HG03571 (cell line): ENCODE measurements at regions not wholly inside any gene's neighbourhood (a gene's known extent, or its start where the extent isn't known, plus 50 kb on each side); places are given as distances from the start of the nearest gene placed in this dataset.

Experiments
- ATAC-seq: cut with Tn5 transposase; IDR thresholded peaks from one replicate; pipeline ENCODE4 v1.9.1; 2021; ENCODE audit not compliant: unreplicated experiment

DNA sequence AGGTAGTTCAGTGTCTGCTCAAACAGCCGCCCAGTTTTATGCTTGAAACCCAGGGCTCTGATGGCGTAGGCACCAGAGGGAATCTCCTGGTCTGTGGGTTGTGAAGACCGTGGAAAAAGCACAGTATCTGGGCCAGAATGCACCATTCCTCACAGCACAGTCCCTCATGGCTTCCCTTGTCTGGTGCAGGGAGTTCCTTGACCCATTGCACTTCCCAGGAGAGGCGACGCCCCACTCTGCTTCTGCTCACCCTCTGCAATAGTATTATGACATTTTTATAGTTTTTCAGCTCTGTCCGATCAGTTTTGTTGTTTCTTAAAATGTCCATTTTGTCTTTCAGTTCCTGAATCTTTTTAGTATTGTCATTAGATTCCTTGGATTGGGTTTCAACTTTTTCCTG lies 343.5 kb downstream of the EDEM1 start:
- ATAC-seq, result no peak

DNA sequence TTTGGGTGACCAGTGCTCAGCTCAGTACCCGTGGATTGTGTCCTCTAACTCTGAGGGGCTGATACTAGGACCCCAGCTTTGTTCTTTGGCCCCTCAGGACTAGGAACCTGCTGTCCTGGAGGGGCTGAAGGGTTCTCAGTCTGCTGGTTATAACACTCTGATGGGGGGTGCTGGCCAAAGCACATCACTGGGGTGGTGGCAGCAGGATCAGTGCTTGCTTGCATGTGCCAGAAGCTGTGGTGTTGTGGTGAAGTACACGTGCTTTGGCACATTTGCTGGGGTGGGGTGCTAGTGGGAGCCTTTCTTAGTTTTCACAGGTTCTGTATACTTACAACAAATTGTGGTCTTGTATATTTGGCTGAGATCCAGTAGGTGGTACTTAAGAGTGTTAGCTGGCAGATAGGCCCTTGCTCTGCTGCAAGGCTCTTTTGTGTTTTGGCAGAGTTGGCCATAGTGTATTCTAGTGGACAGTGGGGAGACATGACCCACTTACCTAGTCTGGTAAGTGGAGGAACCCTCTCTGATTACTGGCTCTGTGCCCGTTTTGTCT lies 344.3 kb downstream of the EDEM1 start:
- no peak for ATAC-seq

DNA sequence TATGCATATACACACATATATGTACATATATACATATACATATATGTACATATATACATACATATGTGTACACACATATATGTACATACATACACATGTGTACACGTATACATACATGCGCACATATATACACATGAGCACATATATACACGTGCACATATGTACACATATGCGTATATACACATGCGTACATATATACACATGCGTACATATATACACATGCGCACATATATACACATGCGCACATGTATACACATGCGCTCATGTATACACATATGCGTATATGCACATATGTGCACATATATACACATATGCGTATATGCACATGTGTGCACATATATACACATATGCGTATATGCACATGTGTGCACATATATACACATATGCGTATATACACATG lies 353.0 kb downstream of the EDEM1 start:
- no peak for ATAC-seq

DNA sequence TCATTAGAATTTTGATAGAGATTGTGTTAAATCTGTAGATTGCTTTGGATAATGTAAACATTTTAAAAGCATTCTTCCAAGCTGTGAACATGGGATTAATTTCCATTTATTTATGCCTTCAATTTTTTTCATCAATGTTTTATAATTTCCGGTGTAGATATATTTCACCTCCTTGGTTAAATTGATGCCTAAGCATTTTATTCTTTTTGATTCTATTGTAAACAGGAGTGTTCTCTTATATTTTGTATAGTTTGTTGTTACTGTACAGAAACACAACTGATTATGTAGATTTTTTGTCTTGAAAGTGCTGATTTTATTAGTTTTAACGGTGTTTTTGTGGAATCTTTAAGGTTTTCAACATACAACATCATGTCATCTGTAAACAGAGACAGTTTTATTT lies 355.0 kb downstream of the EDEM1 start:
- no peak for ATAC-seq

DNA sequence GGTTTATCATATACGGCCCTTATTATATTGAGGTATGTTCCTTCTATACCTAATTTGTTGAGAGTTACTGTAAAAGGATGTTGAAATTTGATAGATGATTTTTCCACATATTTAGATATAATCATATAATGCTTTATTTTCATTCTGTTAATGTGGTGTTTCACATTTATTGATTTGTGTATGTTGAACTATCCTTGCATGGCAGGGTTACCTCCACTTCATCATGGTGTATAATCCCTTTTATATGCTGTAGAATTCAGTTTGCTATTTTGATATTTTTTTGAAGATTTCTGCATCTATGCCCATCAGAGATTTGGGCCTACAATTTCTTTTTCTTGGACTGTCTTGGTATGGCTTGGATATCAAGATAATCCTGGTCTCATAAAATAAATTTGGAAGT lies 355.5 kb downstream of the EDEM1 start:
- no peak for ATAC-seq

DNA sequence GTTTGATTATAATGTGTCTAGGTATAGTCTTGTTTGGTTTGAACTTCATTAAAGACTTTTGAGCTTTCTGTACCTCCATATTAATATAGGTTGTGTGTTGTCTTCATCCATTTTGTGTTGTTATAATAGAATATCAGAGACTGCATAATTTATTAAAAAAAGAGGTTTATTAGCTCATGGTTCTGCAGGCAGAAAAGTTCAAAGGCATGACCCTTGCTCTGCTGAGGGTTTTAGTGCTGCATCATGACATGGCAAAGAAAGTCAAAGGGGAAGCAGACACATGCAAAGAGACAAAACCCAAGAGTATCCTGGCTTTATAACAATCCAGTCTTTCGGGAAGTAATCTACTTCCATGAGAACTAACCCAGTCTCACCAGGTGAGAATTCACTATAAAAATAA lies 358.2 kb downstream of the EDEM1 start:
- no peak for ATAC-seq

DNA sequence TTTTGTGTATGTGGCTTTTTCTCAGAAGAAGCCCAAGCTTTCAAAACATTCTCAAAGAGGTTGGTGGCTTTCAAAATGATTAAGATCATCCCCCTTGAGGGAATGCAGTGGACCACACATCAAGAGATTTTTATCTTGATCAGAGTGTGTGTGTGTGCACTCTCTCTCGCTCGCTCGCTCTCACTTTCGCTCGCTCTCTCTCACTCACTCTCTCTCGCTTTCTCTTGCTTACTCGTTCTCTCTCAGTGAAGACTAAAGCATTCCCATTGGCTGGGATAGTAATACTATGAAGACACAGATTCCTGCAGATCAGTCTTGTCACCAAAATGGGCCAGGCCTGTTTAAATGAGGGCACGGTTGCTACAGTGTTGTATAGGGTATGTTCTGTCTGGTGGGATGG lies 365.7 kb downstream of the EDEM1 start:
- no peak for ATAC-seq

DNA sequence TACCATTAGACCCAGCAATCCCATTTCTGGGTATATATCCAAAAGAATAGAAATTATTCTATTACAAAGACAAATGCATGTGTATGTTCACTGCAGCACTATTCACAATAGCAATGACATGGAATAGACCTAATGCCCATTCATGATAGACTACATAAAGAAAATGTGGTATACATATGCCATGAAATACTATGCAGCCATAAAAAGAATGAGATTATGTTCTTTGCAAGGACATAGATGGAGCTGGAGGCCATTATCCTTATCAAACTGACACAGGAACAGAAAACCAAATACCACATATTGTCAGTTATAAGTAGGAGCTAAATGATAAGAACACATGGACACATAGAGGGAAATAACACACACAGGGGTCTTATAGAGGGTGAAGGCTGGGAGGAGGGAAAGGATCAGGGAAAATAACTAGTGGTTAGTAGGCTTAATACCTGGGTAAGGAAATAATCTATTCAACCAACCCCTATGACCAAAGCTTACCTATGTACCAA lies 366.8 kb downstream of the EDEM1 start:
- ATAC-seq, result no peak

DNA sequence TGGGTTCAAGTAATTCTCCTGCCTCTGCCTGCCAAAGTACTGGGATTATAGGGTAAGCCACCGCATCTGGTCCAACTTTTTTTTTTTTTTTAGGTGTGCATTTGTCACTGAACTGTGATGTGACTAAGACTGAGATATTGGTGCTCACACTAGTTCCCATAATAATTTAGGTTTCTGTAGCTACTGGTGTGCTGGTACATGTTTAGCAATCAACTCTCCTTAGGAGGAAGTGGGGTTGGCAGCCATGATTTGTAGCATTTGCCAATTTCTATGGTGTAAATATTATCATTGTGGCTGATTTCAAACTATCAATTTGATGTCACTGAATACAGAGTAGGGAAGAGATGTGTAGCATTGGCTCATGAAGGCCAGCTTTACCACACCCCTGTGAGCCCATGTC lies 372.7 kb downstream of the EDEM1 start:
- no peak for ATAC-seq

DNA sequence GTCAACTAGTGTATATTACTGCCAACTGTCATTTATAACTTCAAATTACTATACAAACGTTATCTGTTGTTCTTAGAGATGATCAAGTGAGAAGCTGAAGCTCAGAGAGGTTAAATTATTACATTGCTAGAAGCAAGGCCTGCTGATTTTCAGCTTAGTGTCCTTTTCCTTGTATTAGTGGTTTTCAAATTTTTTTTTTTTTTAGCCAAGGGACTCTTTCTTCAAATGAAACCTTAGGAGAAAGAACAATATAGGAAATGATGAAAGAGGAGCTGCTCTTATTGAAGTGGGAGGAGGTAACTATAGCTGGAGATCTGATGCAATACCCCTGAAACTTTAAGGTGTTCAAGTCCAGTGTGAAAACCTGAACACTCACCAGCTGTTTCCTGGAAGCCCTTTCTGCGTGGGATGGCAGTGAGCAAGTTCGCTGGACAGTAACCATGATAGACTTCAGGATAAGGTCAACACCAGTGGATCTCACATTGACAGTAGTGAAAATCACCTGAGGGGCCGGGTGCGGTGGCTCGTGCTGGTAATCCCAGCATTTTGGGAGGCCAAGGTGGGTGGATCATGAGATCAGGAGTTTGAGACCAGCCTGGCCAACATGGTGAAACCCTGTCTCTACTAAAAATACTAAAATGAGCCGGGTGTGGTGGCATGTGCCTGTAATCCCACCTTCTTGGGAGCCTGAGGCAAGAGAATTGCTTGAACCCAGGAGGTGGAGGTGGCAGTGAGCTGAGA lies 376.2 kb downstream of the EDEM1 start:
- no peak for ATAC-seq

DNA sequence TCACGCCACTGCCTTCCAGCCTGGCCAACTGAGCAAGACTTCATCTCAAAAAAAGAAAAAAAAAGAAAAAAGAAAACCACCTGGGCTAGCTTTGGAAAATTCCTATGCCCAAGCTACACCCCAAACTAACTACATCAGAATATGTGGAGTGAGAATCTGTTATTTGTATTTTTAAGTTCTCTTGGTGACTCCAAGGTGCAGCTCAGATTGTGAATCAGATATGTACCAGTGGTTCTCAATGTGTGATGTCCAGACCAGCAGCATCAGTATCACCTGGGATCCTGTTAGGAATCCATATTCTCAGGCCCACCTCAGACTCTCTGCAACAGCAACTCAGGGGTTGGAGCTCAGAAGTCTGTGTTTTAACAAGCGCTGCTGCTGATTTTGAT lies 376.8 kb downstream of the EDEM1 start:
- no peak for ATAC-seq

DNA sequence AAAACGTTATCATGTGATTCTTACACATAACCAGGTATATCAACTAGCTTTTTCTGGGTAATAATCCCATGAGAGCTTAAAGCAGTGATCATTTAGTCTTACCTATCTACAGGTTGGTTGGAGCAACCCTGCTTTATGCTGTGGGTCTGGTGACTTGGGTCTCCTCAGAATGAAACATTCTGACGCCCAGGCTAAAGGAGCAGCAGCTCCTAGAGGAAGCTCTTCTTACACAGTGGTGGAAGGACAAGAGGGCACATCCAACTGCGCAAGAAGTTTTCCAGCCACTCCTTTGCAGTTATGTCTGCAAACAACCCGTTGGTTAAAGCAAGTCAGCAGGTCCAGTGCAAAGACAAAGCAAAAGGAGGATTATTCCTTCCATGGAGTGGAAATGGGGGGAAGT lies 377.5 kb downstream of the EDEM1 start:
- ATAC-seq, result no peak

DNA sequence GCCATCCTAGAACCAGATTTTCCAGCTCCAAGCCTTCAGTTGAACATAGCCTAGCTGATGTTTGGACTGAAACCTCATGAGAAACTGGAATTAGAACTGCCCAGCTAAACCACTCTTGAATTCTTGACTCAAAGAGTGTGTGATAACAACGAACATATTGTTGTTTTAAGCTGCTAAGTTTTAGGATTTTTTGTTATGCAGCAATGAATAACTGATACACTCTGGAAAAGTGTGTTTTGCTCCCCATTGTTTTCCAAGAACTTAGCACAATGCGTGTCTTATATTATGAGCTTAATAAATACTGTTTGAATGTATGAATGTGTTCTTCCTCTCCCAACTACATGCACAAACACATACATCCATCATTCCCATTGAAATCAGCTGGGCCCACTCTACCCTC lies 379.6 kb downstream of the EDEM1 start:
- no peak for ATAC-seq

DNA sequence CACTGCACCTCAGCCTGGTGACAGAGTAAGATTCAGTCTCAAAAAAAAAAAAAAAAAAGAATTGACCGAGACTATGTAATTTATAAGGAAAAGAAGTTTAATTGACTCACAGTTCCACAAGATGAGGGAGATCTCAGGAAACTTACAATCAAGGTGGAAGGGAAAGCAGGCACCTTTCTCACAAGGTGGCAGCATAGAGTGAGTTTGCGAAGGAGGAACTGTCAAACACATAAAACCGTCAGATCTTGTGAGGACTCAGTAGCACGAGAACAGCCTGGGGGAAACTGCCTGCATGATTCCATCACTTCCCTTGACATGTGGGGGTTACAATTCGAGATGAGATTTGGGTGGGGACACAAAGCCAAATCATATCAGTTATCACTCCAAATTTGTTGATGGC lies 380.9 kb downstream of the EDEM1 start:
- no peak for ATAC-seq

DNA sequence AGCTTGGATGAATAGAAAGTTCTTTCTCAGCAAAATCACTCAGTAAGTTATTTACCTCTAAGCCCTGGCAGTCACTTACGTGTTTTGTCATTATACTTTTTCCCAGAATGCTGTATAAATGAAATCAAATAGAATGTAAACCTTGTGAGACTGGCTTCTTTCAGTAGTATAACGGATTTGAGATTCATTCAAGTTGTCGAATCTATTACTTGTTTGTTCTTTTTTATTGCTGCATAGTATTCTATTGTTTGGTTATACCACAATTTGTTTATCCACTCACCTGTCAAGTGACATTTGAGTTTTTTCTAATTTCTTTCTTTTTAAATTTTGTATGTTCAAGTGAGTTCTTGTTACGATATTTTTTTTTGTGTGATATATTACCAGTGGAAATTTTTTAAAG lies 381.6 kb downstream of the EDEM1 start:
- no peak for ATAC-seq

DNA sequence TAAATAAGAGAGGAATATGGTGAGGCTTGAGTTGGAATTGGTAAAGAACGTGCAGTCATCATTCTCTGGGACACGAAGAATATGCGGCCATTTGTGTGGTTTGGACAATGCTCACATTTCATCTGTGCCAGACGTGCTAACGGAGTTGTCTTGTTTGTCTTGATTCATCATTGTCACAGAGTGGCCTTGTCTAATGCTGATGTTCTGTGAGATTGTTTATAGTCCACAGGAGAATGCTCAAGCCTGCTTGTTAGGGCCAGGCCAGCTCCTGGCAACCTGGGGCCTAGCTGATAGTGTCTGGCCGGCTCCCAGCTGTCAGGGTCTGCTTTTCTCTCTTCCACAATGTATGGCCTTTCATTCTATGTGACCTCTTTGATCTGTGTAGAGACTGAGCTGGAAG lies 384.7 kb downstream of the EDEM1 start:
- no peak for ATAC-seq

DNA sequence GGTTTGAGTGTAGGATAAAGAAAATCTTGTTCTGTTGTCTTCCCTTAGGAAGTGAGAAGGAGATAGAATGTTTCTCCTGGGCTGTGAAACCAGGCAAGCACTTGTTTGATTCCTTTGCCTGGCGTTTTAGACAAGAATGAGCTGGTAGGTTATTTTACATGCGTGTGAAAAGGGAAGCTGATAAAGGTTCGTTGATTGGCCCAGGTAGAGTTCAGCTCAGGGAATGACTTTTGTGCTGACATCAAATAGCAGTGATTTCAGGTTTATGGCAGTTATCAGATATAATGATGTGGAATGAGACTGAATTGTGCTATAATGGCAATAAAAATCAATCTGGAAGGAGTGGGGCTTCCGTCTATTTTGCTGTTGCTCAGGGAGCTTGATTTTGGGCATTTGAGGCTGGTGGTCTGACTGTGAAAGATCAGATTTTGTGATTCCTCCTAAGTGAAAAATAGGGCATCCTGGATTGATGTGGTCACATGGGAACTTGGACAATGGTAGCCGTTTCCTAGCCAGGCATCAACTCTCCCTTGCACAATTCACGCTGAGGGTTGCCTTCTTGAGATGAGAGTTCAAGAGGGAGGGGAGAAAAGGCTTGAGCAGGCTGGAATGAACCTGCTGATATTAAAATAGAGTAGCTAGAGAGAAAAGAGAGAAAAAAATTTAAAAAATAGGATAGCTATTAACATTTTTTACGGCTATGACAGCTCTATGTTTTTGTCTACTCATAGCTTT lies 388.9 kb downstream of the EDEM1 start:
- ATAC-seq, result no peak

DNA sequence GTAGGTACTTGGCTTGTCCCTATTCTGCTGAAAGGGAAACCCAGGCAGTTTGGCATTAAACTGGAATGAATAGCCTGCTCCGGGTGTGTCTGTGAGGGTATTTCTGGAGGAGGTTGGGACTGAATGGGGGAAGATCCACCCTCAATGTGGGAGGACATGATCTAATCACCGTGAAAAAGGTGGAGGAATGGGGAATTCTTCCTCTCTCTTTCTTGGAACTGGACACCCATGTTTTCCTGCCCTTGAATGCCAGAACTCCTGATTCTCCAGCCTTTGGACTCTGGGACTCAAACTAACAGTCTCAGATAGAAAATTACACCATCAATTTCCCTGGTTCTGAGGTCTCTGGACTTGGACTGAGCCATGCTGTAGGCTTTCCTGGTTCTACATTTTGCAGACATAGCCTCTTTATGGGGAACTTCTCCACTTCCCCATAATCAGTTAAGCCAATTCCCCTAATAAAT lies 391.7 kb downstream of the EDEM1 start:
- ATAC-seq, result no peak

DNA sequence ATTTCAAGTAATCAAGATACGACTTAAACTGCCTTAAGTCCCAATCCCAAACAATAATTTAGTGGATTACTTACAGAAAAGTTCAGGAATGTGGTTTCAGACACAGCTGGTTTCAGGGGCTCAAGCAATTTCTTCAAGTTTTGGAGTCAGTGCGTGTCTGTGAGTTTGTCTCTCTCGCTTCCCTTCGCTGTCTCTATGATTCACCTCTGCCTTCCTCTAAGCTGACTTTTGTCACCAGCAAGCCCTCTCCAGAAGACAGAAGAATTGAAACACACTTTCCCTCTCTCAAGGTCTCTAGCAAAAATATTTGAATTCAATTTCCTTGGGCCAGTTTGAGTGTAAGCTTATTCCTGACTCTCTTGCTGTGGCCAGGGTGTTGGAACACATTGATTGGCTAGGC lies 392.4 kb downstream of the EDEM1 start:
- no peak for ATAC-seq

DNA sequence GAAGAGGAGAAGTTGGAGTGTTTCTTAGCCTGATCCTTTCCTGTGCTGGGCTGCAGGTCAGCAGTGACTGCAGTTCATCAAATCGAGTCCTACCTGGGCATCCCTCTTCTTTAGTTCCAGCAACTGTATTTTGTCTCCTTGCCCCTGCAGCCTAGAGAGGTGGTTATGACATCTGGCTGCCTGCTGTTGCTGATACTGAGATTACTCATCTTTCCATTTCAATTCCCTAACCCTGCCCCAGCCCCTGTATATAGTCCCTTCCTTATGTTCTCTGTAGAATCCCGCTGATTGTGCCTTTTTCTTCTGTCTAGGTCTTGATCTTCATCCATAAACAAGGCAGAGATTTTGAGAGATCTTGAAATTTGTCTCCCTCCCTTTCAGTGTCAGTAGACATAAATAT lies 393.3 kb downstream of the EDEM1 start:
- ATAC-seq, result no peak

DNA sequence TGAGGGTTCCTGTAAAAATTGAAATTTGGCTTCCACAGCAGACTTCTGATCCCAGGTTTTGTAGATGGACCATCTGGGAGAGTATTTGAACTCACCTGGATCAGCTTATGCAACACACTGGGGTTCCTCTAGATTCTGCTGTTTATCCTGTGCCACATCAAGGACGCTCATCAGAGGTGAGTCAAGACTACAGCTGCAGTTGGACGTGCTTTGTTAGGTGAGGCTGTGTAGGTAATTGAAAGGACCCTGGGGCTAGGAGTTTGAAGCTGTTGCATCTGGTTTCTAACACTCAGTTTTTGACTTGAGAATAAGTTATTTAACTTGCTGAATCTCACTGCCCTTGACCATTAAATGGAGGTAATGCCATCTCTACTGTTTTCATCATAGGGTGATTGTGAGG lies 394.2 kb downstream of the EDEM1 start:
- no peak for ATAC-seq

DNA sequence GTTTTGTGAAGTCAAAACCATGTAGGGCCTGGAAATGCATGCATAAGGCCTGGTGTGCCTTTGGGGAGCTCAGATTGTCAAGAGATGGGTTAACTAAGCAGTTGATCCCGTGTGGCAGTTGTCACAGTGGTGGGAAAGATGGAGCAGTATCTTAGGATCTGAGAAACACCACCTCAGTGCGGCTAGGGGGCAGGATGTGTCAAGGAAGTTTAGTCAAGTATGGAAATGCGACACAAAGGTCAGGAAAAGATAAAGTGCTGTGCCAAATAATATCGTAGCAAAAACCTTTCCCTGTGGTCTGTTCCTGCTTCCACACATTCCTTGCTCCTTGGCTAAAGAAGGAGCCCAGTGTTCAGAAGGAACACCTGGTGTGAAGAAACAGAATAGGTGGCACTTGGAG lies 396.4 kb downstream of the EDEM1 start:
- no peak for ATAC-seq
